SK-N-SH (cell line): ENCODE measurements at regions not wholly inside any gene's neighbourhood (a gene's known extent, or its start where the extent isn't known, plus 50 kb on each side); places are given as distances from the start of the nearest gene placed in this dataset.

Source experiments
- CTCF ChIA-PET: fragments of 300-600, 350-600 bp; formaldehyde crosslinking; extraction: SDS; loops from one replicate; lab custom pipeline; 2021; lab: Yijun Ruan, JAX
- POLR2A ChIA-PET: fragments of 350-600 bp; sonication (Branson Sonifier 250); formaldehyde crosslinking; extraction: SDS; loops from one replicate; lab custom pipeline; 2020; ENCODE audit warnings: antibody characterized with exemption, inconsistent platforms; lab: Yijun Ruan, JAX
- DNase-seq: peaks from one replicate; pipeline ENCODE4 v3.0.0; 2012
- H2AFZ ChIP-seq: fragments of 200-600 bp; sonication (generic); 2 replicates; pipeline ENCODE4 v1.8.1; 2016; ENCODE audit warnings: antibody characterized with exemption, mild to moderate bottlenecking, low read depth
- H3F3A ChIP-seq: fragments of 200-600 bp; sonication (generic); replicated peaks from 2 replicates; pipeline ENCODE3; 2016; ENCODE audit warnings: antibody characterized with exemption, mild to moderate bottlenecking; ENCODE audit not compliant: insufficient read depth
- H3K27ac ChIP-seq, 2 experiments: fragments of 200-500 bp in 1 of 2; fragments of 200-600 bp in 1 of 2; sonication (Bioruptor generic) in 1 of 2; sonication (generic), shearing (Covaris generic) in 1 of 2; 2 replicates each; pipeline versions ENCODE4 v1.5.1 to v1.6.1; 2014 to 2016; ENCODE audit warnings: low read depth in 2 of 2, inconsistent platforms in 1 of 2, low read length in 1 of 2, mild to moderate bottlenecking in 1 of 2, mixed read lengths in 1 of 2
- H3K27me3 ChIP-seq: fragments of 200-600 bp; sonication (generic), shearing (Covaris generic); 2 replicates; pipeline ENCODE4 v1.6.1; 2016; ENCODE audit warnings: mixed run types; ENCODE audit not compliant: insufficient read depth
- H3K36me3 ChIP-seq, 2 experiments: fragments of 200-500 bp in 1 of 2; fragments of 200-600 bp in 1 of 2; sonication (Bioruptor generic) in 1 of 2; sonication (generic) in 1 of 2; replicated peaks in 1 of 2; 2 replicates each; pipeline versions ENCODE3 to v1.5.1; 2014 to 2016; ENCODE audit warnings: low read length in 1 of 2, mild to moderate bottlenecking in 1 of 2; ENCODE audit not compliant: insufficient read depth in 2 of 2, control insufficient read depth in 1 of 2
- H3K4me1 ChIP-seq, 2 experiments: fragments of 200-500 bp in 1 of 2; fragments of 200-600 bp in 1 of 2; sonication (Bioruptor generic) in 1 of 2; sonication (generic), shearing (Covaris generic) in 1 of 2; 2 replicates each; pipeline versions ENCODE4 v1.5.1 to v1.6.1; 2014 to 2016; ENCODE audit warnings: low read depth in 1 of 2, low read length in 1 of 2, mixed run types in 1 of 2; ENCODE audit not compliant: insufficient read depth in 2 of 2, control insufficient read depth in 1 of 2
- H3K4me2 ChIP-seq: fragments of 200-600 bp; sonication (generic), shearing (Covaris generic); 2 replicates; pipeline ENCODE4 v1.6.1; 2017; ENCODE audit warnings: mixed run types
- H3K4me3 ChIP-seq, 2 experiments: fragments of 200-500 bp in 1 of 2; fragments of 200-600 bp in 1 of 2; sonication (Bioruptor generic) in 1 of 2; sonication (generic), shearing (Covaris generic) in 1 of 2; 2 replicates each; pipeline versions ENCODE4 v1.5.1 to v1.8.1; 2014 to 2016; ENCODE audit warnings: low read depth in 2 of 2, inconsistent platforms in 1 of 2, low read length in 1 of 2, mild to moderate bottlenecking in 1 of 2, mixed read lengths in 1 of 2, moderate library complexity in 1 of 2
- H3K79me2 ChIP-seq: fragments of 200-600 bp; sonication (generic); 2 replicates; pipeline ENCODE4 v1.8.1; 2017; ENCODE audit warnings: mild to moderate bottlenecking; ENCODE audit not compliant: insufficient read depth
- H3K9ac ChIP-seq: fragments of 200-600 bp; sonication (generic); 2 replicates; pipeline ENCODE4 v1.6.1; 2017; ENCODE audit warnings: mixed run types
- H3K9me2 ChIP-seq: fragments of 200-600 bp; sonication (generic); 2 replicates; pipeline ENCODE4 v1.6.1; 2017; ENCODE audit warnings: mixed run types
- H3K9me3 ChIP-seq: fragments of 200-600 bp; sonication (generic); 2 replicates; pipeline ENCODE4 v1.6.1; 2017; ENCODE audit warnings: mixed run types, mild to moderate bottlenecking, moderate library complexity
- H4K20me1 ChIP-seq: fragments of 200-600 bp; sonication (generic); 2 replicates; pipeline ENCODE4 v1.6.1; 2017; ENCODE audit warnings: mild to moderate bottlenecking, mixed run types; ENCODE audit not compliant: insufficient read depth
- CTCF ChIP-seq: fragments of 200-600 bp; sonication (generic); IDR thresholded peaks from 2 replicates; pipeline ENCODE4 v1.6.1; 2017; ENCODE audit warnings: antibody characterized with exemption, mild to moderate bottlenecking, moderate library complexity
- EP300 ChIP-seq, 2 experiments: IDR thresholded peaks; 2 replicates each; pipeline versions ENCODE4 v1.4.0 to v1.6.1; 2012; ENCODE audit warnings: borderline replicate concordance in 1 of 2, low read depth in 1 of 2, low read length in 1 of 2
- FOXJ3 ChIP-seq: sonication (generic); formaldehyde crosslinking; IDR thresholded peaks from 2 replicates; pipeline ENCODE4 v1.5.1; 2020; ENCODE audit warnings: mild to moderate bottlenecking, missing genetic modification reagents
- FOXM1 ChIP-seq: IDR thresholded peaks from 2 replicates; pipeline ENCODE4 v1.4.0; 2012; ENCODE audit warnings: low read depth, mild to moderate bottlenecking
- GABPA ChIP-seq: IDR thresholded peaks from 2 replicates; pipeline ENCODE4 v1.4.0; 2012; ENCODE audit warnings: low read depth, mild to moderate bottlenecking
- GATA2 ChIP-seq: sonication (generic); formaldehyde crosslinking; IDR thresholded peaks from 2 replicates; pipeline ENCODE4 v1.5.0; 2020; ENCODE audit warnings: mild to moderate bottlenecking, missing genetic modification reagents
- IRF3 ChIP-seq: fragments of 150-350 bp; IDR thresholded peaks from 2 replicates; pipeline ENCODE4 v1.6.1; 2016; ENCODE audit warnings: mild to moderate bottlenecking, low read depth, low read length
- MAX ChIP-seq: IDR thresholded peaks from 2 replicates; pipeline ENCODE4 v1.4.0; 2012; ENCODE audit warnings: low read depth
- MXI1 ChIP-seq: IDR thresholded peaks from 2 replicates; pipeline ENCODE4 v1.6.1; 2012; ENCODE audit warnings: mild to moderate bottlenecking, low read depth, low read length, improper control_type of control experiment
- NRF1 ChIP-seq: IDR thresholded peaks from 2 replicates; pipeline ENCODE4 v1.6.1; 2012; ENCODE audit warnings: low read depth, mild to moderate bottlenecking, low read length
- POLR2AphosphoS5 ChIP-seq: IDR thresholded peaks from 2 replicates; pipeline ENCODE4 v1.6.1; 2012; ENCODE audit warnings: low read depth, low read length
- RAD21 ChIP-seq: IDR thresholded peaks from 2 replicates; pipeline ENCODE4 v1.6.1; 2012; ENCODE audit warnings: mild to moderate bottlenecking, low read length
- RCOR1 ChIP-seq: fragments of 150-350 bp; IDR thresholded peaks from 2 replicates; pipeline ENCODE4 v1.6.1; 2017; ENCODE audit warnings: antibody characterized with exemption, low read length
- REST ChIP-seq: IDR thresholded peaks from 2 replicates; pipeline ENCODE4 v1.6.1; 2012; ENCODE audit warnings: mild to moderate bottlenecking, low read depth, low read length, moderate library complexity
- TAF1 ChIP-seq: IDR thresholded peaks from 2 replicates; pipeline ENCODE4 v1.6.1; 2012; ENCODE audit warnings: low read depth, mild to moderate bottlenecking, low read length, moderate library complexity, borderline replicate concordance
- TCF12 ChIP-seq: IDR thresholded peaks from 2 replicates; pipeline ENCODE4 v1.4.0; 2012
- TEAD4 ChIP-seq: IDR thresholded peaks from 2 replicates; pipeline ENCODE4 v1.4.0; 2012; ENCODE audit warnings: mild to moderate bottlenecking, borderline replicate concordance; ENCODE audit not compliant: insufficient read depth
- USF1 ChIP-seq: IDR thresholded peaks from 2 replicates; pipeline ENCODE4 v1.4.0; 2012; ENCODE audit warnings: low read depth, borderline replicate concordance
- USF2 ChIP-seq: fragments of 150-350 bp; IDR thresholded peaks from 2 replicates; pipeline ENCODE4 v1.6.1; 2017; ENCODE audit warnings: antibody characterized with exemption, low read length, low read depth, borderline replicate concordance
- ZBTB33 ChIP-seq: IDR thresholded peaks from 2 replicates; pipeline ENCODE4 v1.4.0; 2012; ENCODE audit warnings: low read depth, borderline replicate concordance
- WGBS: methylation state at CpG from one replicate; pipeline ENCODE4 v1.1.6; 2017; ENCODE audit warnings: low lambda C conversion rate; 5-methylcytosine and 5-hydroxymethylcytosine counted together

- DNase-seq: no peak
- Histone ChIP-seq H3K4me2 (no peak overlapping the region), H3K4me1 (peaks cover 0 to 5% of the 10 kb centered on the region in 2 experiments; a peak in 1 of 4 replicates), H2AFZ (no peak overlapping the region), H3K9me2 (no peaks in the 10 kb centered on the region), H3F3A (no peaks in the 10 kb centered on the region), H3K27ac (no peak overlapping the region), H3K4me3 (no peak overlapping the region), H3K79me2 (no peaks in the 10 kb centered on the region), H3K27me3 (peaks cover 14% of the 10 kb centered on the region; the same call in 1 of the 2 replicates), H3K36me3 (no peaks in the 10 kb centered on the region), H4K20me1 (no peaks in the 10 kb centered on the region), H3K9me3 (no peaks in the 10 kb centered on the region), H3K9ac (no peak overlapping the region)
- TF ChIP-seq USF1 (no peak), FOXM1 (no peak), ZBTB33 (no peak), GATA2 (CRISPR knock-in tag) (no peak), RCOR1 (no peak), EP300 (IDR thresholded peaks at IDR 0.05; ENCODE audit: borderline replicate concordance in 1 of 2, low read depth in 1 of 2, low read length in 1 of 2) (no peak), CTCF (no peak), REST (no peak), TEAD4 (no peak), POLR2AphosphoS5 (no peak), MAX (no peak), TCF12 (no peak), USF2 (no peak), MXI1 (no peak), GABPA (no peak), TAF1 (no peak), IRF3 (no peak), NRF1 (no peak), FOXJ3 (no peak), RAD21 (no peak)
- ChIA-PET POLR2A (no interaction called here), CTCF (interaction anchor here (1.0 to 1.9 kb wide), 3 partner anchors 8 to 95 kb away, joined by 3 to 4 read pairs (median 3); no protein-coding TSS in a partner anchor)
- 57% methylated on average over 6 of the region's 8 CpGs for WGBS
These were observed 152.8 kb downstream of the FOXD2 start for GRCh38 chr1:47590523-47591225.
